K562 (cell line): ENCODE measurements at regions not wholly inside any gene's neighbourhood (a gene's known extent, or its start where the extent isn't known, plus 50 kb on each side); places are given as distances from the start of the nearest gene placed in this dataset.

ENCODE experiments used
- ARID2 ChIP-seq: fragments of 450-650 bp; IDR thresholded peaks from 2 replicates; pipeline ENCODE4 v1.6.1; 2017; ENCODE audit warnings: antibody characterized with exemption, mild to moderate bottlenecking
- CREB1 ChIP-seq, 2 experiments: sonication (generic) in 1 of 2; formaldehyde crosslinking in 1 of 2; IDR thresholded peaks; 2 replicates each; pipeline versions ENCODE4 v1.6.1 to v1.8.0; 2012 to 2022; ENCODE audit warnings: inconsistent platforms in 1 of 2, mild to moderate bottlenecking in 1 of 2, missing genetic modification reagents in 1 of 2, moderate library complexity in 1 of 2
- EP300 ChIP-seq: IDR thresholded peaks from 2 replicates; pipeline ENCODE4 v1.6.1; 2012; ENCODE audit warnings: low read length, improper control_type of control experiment
- ETS2 ChIP-seq: IDR thresholded peaks from 2 replicates; pipeline ENCODE4 v1.6.1; 2016; ENCODE audit warnings: borderline replicate concordance, missing genetic modification characterization, mild to moderate bottlenecking, moderate library complexity, missing compliant biosample characterization; ENCODE audit not compliant: poor library complexity, severe bottlenecking
- MYBL2 ChIP-seq, 2 experiments: fragments of 450-650 bp in 1 of 2; sonication (generic) in 1 of 2; formaldehyde crosslinking in 1 of 2; IDR thresholded peaks; 2 replicates each; pipeline versions ENCODE4 v1.6.1 to v1.8.1; 2017 to 2022; ENCODE audit warnings: borderline replicate concordance in 1 of 2, inconsistent platforms in 1 of 2, low read depth in 1 of 2, mild to moderate bottlenecking in 1 of 2, missing genetic modification reagents in 1 of 2, moderate library complexity in 1 of 2
- SIN3A ChIP-seq, 2 experiments: fragments of 150-350 bp in 1 of 2; IDR thresholded peaks; 2 replicates each; pipeline ENCODE4 v1.6.1; 2011 to 2016; ENCODE audit warnings: borderline replicate concordance in 2 of 2, low read depth in 2 of 2, low read length in 2 of 2, mild to moderate bottlenecking in 2 of 2, moderate library complexity in 2 of 2; ENCODE audit not compliant: control insufficient read depth in 1 of 2
- TAF15 ChIP-seq: fragments of 200-400 bp; formaldehyde crosslinking; IDR thresholded peaks from 2 replicates; pipeline ENCODE4 v1.6.1; 2017; ENCODE audit warnings: mild to moderate bottlenecking, low read depth, low read length, moderate library complexity
- ZEB2 ChIP-seq: fragments of 450-650 bp; IDR thresholded peaks from 2 replicates; pipeline ENCODE4 v1.6.1; 2016
- ZNF174 ChIP-seq: fragments of 250-450 bp; sonication (Bioruptor Pico); IDR thresholded peaks from 2 replicates; pipeline ENCODE4 v1.4.0; 2020; ENCODE audit warnings: mild to moderate bottlenecking
- TF ChIP-seq, protein P1 (sequence below): fragments of 450-650 bp; IDR thresholded peaks from 2 replicates; pipeline ENCODE4 v1.6.1; 2014; ENCODE audit warnings: low read depth, mild to moderate bottlenecking, moderate library complexity, borderline replicate concordance
- TF ChIP-seq, protein P2 (sequence below), 3 experiments: IDR thresholded peaks in 2 of 3; conservative IDR thresholded peaks in 1 of 3; 2 replicates each; pipeline ENCODE4 v1.5.1; 2011 to 2012; ENCODE audit warnings: low read length in 3 of 3, mild to moderate bottlenecking in 3 of 3, control low read depth in 2 of 3, improper control_type of control experiment in 1 of 3, inconsistent platforms in 1 of 3, low read depth in 1 of 3, mixed read lengths in 1 of 3, moderate library complexity in 1 of 3; ENCODE audit not compliant: insufficient read depth in 2 of 3

DNA sequence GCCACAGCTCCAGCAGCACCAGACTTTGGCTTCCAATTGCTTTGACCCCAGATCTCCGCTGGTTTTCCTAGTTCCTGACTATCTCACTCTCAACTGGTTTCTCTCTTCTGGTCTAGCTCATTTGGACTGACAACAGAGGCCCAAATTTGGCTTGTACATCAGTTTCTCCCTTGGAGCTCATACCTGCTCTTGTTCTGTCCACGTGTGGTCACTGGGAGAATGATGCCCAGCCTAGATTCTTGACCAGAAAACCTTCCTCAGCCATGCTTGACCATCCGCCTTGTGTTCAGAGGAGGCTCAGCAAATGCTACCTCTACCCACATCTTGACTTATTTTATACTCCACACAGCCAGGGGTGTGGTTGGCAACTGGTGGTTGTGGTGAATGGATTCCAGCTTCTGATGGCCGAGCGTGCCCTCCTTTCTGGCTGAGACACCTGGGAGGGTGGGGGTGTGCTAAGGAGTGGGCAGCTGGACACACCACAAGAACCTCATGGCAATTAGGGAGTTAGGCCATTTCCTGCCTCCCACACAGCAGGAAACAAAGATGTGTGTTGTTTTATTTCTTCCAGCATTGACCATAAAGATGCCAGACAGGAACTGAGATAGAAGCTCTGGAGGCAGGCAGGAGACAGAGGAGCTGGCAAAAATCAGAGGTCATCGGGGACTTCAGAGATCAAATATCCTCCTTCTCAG lies 93.8 kb upstream of the FAM20A start:
- TF ChIP-seq, protein P1, sequence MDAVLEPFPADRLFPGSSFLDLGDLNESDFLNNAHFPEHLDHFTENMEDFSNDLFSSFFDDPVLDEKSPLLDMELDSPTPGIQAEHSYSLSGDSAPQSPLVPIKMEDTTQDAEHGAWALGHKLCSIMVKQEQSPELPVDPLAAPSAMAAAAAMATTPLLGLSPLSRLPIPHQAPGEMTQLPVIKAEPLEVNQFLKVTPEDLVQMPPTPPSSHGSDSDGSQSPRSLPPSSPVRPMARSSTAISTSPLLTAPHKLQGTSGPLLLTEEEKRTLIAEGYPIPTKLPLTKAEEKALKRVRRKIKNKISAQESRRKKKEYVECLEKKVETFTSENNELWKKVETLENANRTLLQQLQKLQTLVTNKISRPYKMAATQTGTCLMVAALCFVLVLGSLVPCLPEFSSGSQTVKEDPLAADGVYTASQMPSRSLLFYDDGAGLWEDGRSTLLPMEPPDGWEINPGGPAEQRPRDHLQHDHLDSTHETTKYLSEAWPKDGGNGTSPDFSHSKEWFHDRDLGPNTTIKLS, result no peak
- TF ChIP-seq EP300, result no peak
- TF ChIP-seq CREB1 (IDR thresholded peaks at IDR 0.05), result no peak
- TF ChIP-seq CREB1 (CRISPR knock-in tag; IDR thresholded peaks at IDR 0.05), result no peak
- no peak for TF ChIP-seq SIN3A (IDR thresholded peaks at IDR 0.05; ENCODE audit: borderline replicate concordance in 2 of 2, control insufficient read depth in 1 of 2, low read depth in 2 of 2, low read length in 2 of 2)
- no peak for TF ChIP-seq ZNF174
- TF ChIP-seq MYBL2 (IDR thresholded peaks at IDR 0.05; ENCODE audit: low read depth), result no peak
- no peak for TF ChIP-seq MYBL2 (CRISPR knock-in tag; IDR thresholded peaks at IDR 0.05; ENCODE audit: borderline replicate concordance)
- TF ChIP-seq, protein P2, sequence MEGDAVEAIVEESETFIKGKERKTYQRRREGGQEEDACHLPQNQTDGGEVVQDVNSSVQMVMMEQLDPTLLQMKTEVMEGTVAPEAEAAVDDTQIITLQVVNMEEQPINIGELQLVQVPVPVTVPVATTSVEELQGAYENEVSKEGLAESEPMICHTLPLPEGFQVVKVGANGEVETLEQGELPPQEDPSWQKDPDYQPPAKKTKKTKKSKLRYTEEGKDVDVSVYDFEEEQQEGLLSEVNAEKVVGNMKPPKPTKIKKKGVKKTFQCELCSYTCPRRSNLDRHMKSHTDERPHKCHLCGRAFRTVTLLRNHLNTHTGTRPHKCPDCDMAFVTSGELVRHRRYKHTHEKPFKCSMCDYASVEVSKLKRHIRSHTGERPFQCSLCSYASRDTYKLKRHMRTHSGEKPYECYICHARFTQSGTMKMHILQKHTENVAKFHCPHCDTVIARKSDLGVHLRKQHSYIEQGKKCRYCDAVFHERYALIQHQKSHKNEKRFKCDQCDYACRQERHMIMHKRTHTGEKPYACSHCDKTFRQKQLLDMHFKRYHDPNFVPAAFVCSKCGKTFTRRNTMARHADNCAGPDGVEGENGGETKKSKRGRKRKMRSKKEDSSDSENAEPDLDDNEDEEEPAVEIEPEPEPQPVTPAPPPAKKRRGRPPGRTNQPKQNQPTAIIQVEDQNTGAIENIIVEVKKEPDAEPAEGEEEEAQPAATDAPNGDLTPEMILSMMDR (IDR thresholded peaks at IDR 0.05 in 2 of 3, conservative IDR thresholded peaks at IDR 0.05 in 1 of 3; ENCODE audit: insufficient read depth in 2 of 3, low read depth in 1 of 3, low read length in 3 of 3), result no peak
- no peak for TF ChIP-seq TAF15
- TF ChIP-seq ARID2, result no peak
- TF ChIP-seq ZEB2, result no peak
- TF ChIP-seq ETS2 (tag), result no peak
